ENCODE measurements at regions not wholly inside any gene's neighbourhood (a gene's known extent, or its start where the extent isn't known, plus 50 kb on each side); places are given as distances from the start of the nearest gene placed in this dataset.

GRCh38 chr22:48442663-48443062, 1385.0 kb downstream of the BRD1 start:
- TF ChIP-seq CTCF (IDR thresholded peaks at IDR 0.05 in 8 of 11, conservative IDR thresholded peaks at IDR 0.05 in 3 of 11) (no peak), POLR2A (IDR thresholded peaks at IDR 0.05) (no peak), POLR2AphosphoS5 (IDR thresholded peaks at IDR 0.05) (no peak)

All from spleen (tissue), 7 donors.